ENCODE measurements at regions not wholly inside any gene's neighbourhood (a gene's known extent, or its start where the extent isn't known, plus 50 kb on each side); places are given as distances from the start of the nearest gene placed in this dataset.

DNA sequence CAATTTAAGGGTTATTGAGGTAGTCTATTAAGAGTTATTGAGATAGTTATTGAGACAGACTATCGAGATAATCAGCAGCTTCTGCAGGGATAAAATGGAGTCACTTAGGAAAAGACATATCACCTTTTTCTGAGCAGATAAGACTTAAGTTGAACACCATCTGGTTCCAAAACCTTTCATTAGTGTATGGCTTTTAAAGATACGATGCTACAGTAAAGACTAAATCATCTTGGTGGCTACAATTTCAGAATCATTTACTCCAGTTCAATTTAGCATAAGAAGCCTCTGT lies 68.6 kb upstream of the DNAJC10 start:
- Histone ChIP-seq H3K4me1 (no peaks in the 10 kb centered on the region), H3K9me3 (no peaks in the 10 kb centered on the region), H3K27ac (no peak overlapping the region), H3K4me3 (no peak overlapping the region), H3K36me3 (no peaks in the 10 kb centered on the region), H3K27me3 (no peaks in the 10 kb centered on the region)
- WGBS, result 82% methylated on average over 2 of the region's 2 CpGs
- no peak for TF ChIP-seq POLR2A (IDR thresholded peaks at IDR 0.05)
- TF ChIP-seq, protein P1, sequence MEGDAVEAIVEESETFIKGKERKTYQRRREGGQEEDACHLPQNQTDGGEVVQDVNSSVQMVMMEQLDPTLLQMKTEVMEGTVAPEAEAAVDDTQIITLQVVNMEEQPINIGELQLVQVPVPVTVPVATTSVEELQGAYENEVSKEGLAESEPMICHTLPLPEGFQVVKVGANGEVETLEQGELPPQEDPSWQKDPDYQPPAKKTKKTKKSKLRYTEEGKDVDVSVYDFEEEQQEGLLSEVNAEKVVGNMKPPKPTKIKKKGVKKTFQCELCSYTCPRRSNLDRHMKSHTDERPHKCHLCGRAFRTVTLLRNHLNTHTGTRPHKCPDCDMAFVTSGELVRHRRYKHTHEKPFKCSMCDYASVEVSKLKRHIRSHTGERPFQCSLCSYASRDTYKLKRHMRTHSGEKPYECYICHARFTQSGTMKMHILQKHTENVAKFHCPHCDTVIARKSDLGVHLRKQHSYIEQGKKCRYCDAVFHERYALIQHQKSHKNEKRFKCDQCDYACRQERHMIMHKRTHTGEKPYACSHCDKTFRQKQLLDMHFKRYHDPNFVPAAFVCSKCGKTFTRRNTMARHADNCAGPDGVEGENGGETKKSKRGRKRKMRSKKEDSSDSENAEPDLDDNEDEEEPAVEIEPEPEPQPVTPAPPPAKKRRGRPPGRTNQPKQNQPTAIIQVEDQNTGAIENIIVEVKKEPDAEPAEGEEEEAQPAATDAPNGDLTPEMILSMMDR (IDR thresholded peaks at IDR 0.05), result no peak
- no peak for TF ChIP-seq EP300 (IDR thresholded peaks at IDR 0.05)
- no peak for TF ChIP-seq POLR2AphosphoS5 (IDR thresholded peaks at IDR 0.05)
- no peak for DNase-seq (ENCODE audit: low spot score in 2 of 2)

DNA sequence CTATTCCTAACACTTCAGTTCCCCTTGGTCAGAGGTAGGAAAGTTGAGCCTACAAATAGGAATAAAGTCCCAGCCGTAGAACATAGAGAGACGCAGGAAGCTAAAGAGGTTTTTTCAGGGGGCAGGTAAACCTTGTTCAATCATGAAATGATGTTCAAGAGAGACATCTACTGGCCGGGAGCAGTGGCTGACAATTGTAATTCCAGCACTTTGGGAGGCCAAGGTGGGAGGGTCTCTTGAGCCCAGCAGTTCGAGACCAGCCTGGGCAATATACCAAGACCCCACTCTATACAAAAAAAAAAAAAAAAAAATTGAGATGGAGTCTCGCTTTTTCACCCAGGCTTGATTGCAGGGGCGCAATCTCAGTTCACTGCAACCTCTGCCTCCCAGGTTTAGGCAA lies 66.7 kb upstream of the DNAJC10 start:
- Histone ChIP-seq H3K4me3 (no peak overlapping the region), H3K36me3 (no peaks in the 10 kb centered on the region), H3K27ac (no peak overlapping the region), H3K4me1 (no peaks in the 10 kb centered on the region), H3K27me3 (no peaks in the 10 kb centered on the region), H3K9me3 (no peaks in the 10 kb centered on the region)
- 74% methylated on average over 6 of the region's 6 CpGs for WGBS
- TF ChIP-seq POLR2A (IDR thresholded peaks at IDR 0.05), result no peak
- no peak for TF ChIP-seq POLR2AphosphoS5 (IDR thresholded peaks at IDR 0.05)
- TF ChIP-seq, protein P1 (IDR thresholded peaks at IDR 0.05), result no peak
- TF ChIP-seq EP300 (IDR thresholded peaks at IDR 0.05), result no peak
- DNase-seq (ENCODE audit: low spot score in 2 of 2), result no peak

DNA sequence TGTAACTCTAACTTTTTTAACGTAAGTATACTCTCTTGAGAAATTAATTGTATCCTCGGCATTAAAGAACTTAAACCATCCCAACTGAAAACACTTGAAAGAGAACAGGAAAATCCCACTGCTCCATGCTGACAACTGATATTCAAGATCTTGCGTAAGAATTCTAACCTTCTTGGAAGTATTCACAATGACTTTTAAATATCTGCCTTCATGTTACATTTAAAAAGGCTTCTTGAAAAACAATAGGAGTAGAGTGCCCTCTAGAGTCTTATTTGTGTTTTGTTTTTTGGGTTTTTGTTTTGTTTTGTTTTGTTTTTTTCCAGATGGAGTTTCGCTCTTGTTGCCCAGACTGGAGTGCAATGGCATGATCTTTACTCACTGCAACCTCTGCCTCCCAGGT lies 65.4 kb upstream of the DNAJC10 start:
- DNase-seq (ENCODE audit: low spot score in 2 of 2), result no peak
- Histone ChIP-seq H3K4me1 (no peaks in the 10 kb centered on the region), H3K27me3 (no peaks in the 10 kb centered on the region), H3K27ac (no peak overlapping the region), H3K9me3 (no peaks in the 10 kb centered on the region), H3K4me3 (no peak overlapping the region), H3K36me3 (no peaks in the 10 kb centered on the region)
- no peak for TF ChIP-seq POLR2A (IDR thresholded peaks at IDR 0.05)
- TF ChIP-seq, protein P1 (IDR thresholded peaks at IDR 0.05), result peak in 1 of 2 donors; percentile 22
- TF ChIP-seq EP300 (IDR thresholded peaks at IDR 0.05), result no peak
- TF ChIP-seq POLR2AphosphoS5 (IDR thresholded peaks at IDR 0.05), result no peak
- WGBS, result 45% methylated on average over 4 of the region's 4 CpGs

DNA sequence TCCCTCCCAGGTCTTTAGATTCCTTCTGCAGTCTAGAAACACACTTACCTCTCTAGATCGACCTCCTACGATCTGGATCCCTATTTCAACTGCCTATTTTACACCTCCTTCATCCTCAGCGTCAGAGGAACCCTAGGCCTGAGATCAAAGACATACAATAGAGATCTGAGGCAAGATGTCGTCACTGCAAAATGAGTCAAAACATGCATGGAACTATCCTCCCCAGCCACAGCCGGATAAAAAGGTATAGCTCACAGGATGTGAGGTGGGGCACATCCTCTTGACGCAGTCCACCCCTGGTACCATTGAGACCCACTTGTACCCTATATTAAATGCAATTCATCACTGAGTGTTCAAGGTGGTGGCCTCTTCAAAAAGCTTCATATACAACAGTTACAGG lies 63.7 kb upstream of the DNAJC10 start:
- no peaks in the 10 kb centered on the region for H3K36me3 ChIP-seq
- H3K9me3 ChIP-seq, result no peaks in the 10 kb centered on the region
- H3K27me3 ChIP-seq, result no peaks in the 10 kb centered on the region
- WGBS, result 59% methylated on average over 6 of the region's 6 CpGs
- DNase-seq (ENCODE audit: low spot score in 2 of 2), result no peak
- no peak overlapping the region for H3K27ac ChIP-seq
- TF ChIP-seq, protein P1 (IDR thresholded peaks at IDR 0.05), result no peak
- TF ChIP-seq EP300 (IDR thresholded peaks at IDR 0.05), result no peak
- TF ChIP-seq POLR2A (IDR thresholded peaks at IDR 0.05), result no peak
- no peak for TF ChIP-seq POLR2AphosphoS5 (IDR thresholded peaks at IDR 0.05)
- no peak overlapping the region for H3K4me3 ChIP-seq
- no peaks in the 10 kb centered on the region for H3K4me1 ChIP-seq

DNA sequence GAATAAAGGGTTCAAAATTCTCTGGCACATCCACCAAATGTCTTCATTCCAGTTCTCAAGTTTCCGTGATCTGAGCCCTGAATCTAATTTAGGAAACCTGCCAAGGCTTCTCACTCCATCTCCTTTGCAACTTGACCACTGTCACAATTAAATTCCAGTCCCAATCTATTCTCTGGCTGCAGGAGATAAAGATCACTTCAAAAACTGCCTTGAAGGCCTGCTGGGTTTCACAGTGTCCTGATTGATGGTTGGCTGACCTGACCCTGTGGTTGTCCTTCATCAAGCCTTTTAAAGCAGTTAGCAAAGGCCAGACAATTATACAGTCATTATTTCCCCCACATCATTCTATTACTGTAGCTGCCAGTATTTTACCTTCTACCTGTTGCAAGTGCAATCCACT lies 60.3 kb upstream of the DNAJC10 start:
- Histone ChIP-seq H3K27me3 (no peaks in the 10 kb centered on the region), H3K4me3 (no peak overlapping the region), H3K27ac (no peak overlapping the region), H3K4me1 (no peaks in the 10 kb centered on the region), H3K9me3 (no peaks in the 10 kb centered on the region), H3K36me3 (no peaks in the 10 kb centered on the region)
- WGBS, result 53% methylated on average over 1 of the region's 1 CpG
- DNase-seq (ENCODE audit: low spot score in 2 of 2), result no peak
- TF ChIP-seq EP300 (IDR thresholded peaks at IDR 0.05) (no peak), POLR2A (IDR thresholded peaks at IDR 0.05) (no peak)
- TF ChIP-seq, protein P1 (IDR thresholded peaks at IDR 0.05), result no peak
